GM12878 (cell line): ENCODE measurements at regions not wholly inside any gene's neighbourhood (a gene's known extent, or its start where the extent isn't known, plus 50 kb on each side); places are given as distances from the start of the nearest gene placed in this dataset.

ENCODE experiments used
- GABPA ChIP-seq: IDR thresholded peaks from 2 replicates; pipeline ENCODE4 v1.6.1; 2014; ENCODE audit warnings: antibody characterized with exemption, low read depth, mild to moderate bottlenecking, inconsistent platforms
- JUND ChIP-seq: IDR thresholded peaks from 2 replicates; pipeline ENCODE4 v1.6.1; 2012; ENCODE audit warnings: low read depth, mild to moderate bottlenecking, low read length, improper control_type of control experiment, moderate library complexity
- NBN ChIP-seq: fragments of 450-650 bp; IDR thresholded peaks from 2 replicates; pipeline ENCODE4 v1.6.1; 2016
- NR2F1 ChIP-seq: fragments of 450-650 bp; conservative IDR thresholded peaks from 2 replicates; pipeline ENCODE4 v1.6.1; 2017; ENCODE audit warnings: mild to moderate bottlenecking
- POLR2A ChIP-seq: IDR thresholded peaks from 2 replicates; pipeline ENCODE4 v1.6.1; 2011; ENCODE audit warnings: low read depth, mild to moderate bottlenecking, low read length
- SMAD1 ChIP-seq: fragments of 450-650 bp; IDR thresholded peaks from 2 replicates; pipeline ENCODE4 v1.6.1; 2018; ENCODE audit warnings: mild to moderate bottlenecking, low read depth; ENCODE audit not compliant: partially characterized antibody
- SP1 ChIP-seq: IDR thresholded peaks from one replicate; pipeline ENCODE4 v1.6.1; 2011; ENCODE audit warnings: low read depth, low read length
- TCF7 ChIP-seq: IDR thresholded peaks from 2 replicates; pipeline ENCODE4 v1.6.1; 2014; ENCODE audit warnings: antibody characterized with exemption, borderline replicate concordance
- ZBED1 ChIP-seq: IDR thresholded peaks from 2 replicates; pipeline ENCODE4 v1.6.1; 2016; ENCODE audit warnings: borderline replicate concordance
- ZNF207 ChIP-seq: fragments of 450-650 bp; IDR thresholded peaks from 2 replicates; pipeline ENCODE4 v1.6.1; 2014; ENCODE audit warnings: antibody characterized with exemption, mild to moderate bottlenecking, borderline replicate concordance
- TF ChIP-seq, protein P1 (sequence below), 3 experiments: IDR thresholded peaks in 2 of 3; conservative IDR thresholded peaks in 1 of 3; 2 replicates each; pipeline ENCODE4 v1.5.1; 2011; ENCODE audit warnings: low read depth in 3 of 3, low read length in 3 of 3, mild to moderate bottlenecking in 3 of 3, control low read depth in 2 of 3, moderate library complexity in 2 of 3, inconsistent platforms in 1 of 3, mixed read lengths in 1 of 3; ENCODE audit not compliant: control insufficient read depth in 2 of 3, insufficient read depth in 1 of 3; ENCODE audit errors: extremely low read depth in 1 of 3
- TF ChIP-seq, protein P2 (sequence below): fragments of 450-650 bp; IDR thresholded peaks from 2 replicates; pipeline ENCODE4 v1.6.1; 2016; ENCODE audit warnings: mild to moderate bottlenecking

DNA sequence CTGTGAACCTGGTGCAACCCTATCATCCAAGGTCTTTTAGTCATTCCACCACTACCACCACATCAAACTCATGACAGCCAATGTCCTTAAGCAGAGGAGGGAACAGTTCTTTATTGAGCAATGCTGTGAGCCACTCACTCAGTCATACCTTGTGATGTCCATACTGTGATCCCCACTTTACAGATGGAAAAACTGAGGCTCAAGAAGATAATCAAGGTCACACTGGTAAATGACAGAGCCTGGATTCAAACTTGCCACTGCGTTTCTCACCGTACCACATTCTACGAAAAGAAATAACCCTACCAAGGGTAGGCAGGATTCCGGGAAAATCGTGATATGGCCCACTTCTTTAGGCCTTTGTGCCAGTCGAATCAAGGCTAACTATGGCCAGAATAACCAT is 172.6 kb downstream of the CCT6B start:
- TF ChIP-seq GABPA = no peak
- TF ChIP-seq JUND = no peak
- TF ChIP-seq NR2F1 = no peak
- no peak for TF ChIP-seq TCF7
- no peak for TF ChIP-seq ZNF207
- TF ChIP-seq ZBED1 = no peak
- TF ChIP-seq, protein P1, sequence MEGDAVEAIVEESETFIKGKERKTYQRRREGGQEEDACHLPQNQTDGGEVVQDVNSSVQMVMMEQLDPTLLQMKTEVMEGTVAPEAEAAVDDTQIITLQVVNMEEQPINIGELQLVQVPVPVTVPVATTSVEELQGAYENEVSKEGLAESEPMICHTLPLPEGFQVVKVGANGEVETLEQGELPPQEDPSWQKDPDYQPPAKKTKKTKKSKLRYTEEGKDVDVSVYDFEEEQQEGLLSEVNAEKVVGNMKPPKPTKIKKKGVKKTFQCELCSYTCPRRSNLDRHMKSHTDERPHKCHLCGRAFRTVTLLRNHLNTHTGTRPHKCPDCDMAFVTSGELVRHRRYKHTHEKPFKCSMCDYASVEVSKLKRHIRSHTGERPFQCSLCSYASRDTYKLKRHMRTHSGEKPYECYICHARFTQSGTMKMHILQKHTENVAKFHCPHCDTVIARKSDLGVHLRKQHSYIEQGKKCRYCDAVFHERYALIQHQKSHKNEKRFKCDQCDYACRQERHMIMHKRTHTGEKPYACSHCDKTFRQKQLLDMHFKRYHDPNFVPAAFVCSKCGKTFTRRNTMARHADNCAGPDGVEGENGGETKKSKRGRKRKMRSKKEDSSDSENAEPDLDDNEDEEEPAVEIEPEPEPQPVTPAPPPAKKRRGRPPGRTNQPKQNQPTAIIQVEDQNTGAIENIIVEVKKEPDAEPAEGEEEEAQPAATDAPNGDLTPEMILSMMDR (IDR thresholded peaks at IDR 0.05 in 2 of 3, conservative IDR thresholded peaks at IDR 0.05 in 1 of 3; ENCODE audit: control insufficient read depth in 2 of 3, extremely low read depth in 1 of 3, insufficient read depth in 1 of 3, low read depth in 3 of 3, low read length in 3 of 3) = no peak
- TF ChIP-seq POLR2A = no peak
- TF ChIP-seq SMAD1 = no peak
- TF ChIP-seq SP1 = no peak
- TF ChIP-seq, protein P2, sequence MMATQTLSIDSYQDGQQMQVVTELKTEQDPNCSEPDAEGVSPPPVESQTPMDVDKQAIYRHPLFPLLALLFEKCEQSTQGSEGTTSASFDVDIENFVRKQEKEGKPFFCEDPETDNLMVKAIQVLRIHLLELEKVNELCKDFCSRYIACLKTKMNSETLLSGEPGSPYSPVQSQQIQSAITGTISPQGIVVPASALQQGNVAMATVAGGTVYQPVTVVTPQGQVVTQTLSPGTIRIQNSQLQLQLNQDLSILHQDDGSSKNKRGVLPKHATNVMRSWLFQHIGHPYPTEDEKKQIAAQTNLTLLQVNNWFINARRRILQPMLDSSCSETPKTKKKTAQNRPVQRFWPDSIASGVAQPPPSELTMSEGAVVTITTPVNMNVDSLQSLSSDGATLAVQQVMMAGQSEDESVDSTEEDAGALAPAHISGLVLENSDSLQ = no peak
- no peak for TF ChIP-seq NBN
